Natural killer cell (primary cell): ENCODE measurements at regions not wholly inside any gene's neighbourhood (a gene's known extent, or its start where the extent isn't known, plus 50 kb on each side); places are given as distances from the start of the nearest gene placed in this dataset.

Source experiments
- ATAC-seq, 3 donors: fragments of 150-1000 bp in 2 of 3; fragments of 200-7000 bp in 1 of 3; cut with Tn5 transposase; 1 replicate in 1 of 3; 2 replicates in 2 of 3; pipeline ENCODE4 v1.10.0; 2021; ENCODE audit warnings: mild to moderate bottlenecking in 2 of 3, moderate library complexity in 2 of 3
- DNase-seq, 2 donors: peaks; one replicate each; pipeline versions ENCODE4 v3.0.0 to v3.0.0-alpha.2; 2013 to 2021; ENCODE audit warnings: mixed read lengths in 1 of 2
- H3K27ac ChIP-seq: one replicate; pipeline ENCODE4 v1.5.1; 2013; ENCODE audit warnings: mild to moderate bottlenecking, low read length
- H3K27me3 ChIP-seq: one replicate; pipeline ENCODE4 v1.6.1; 2013; ENCODE audit warnings: low read length; ENCODE audit not compliant: control insufficient read depth, insufficient read depth
- H3K36me3 ChIP-seq: one replicate; pipeline ENCODE4 v1.6.1; 2013; ENCODE audit warnings: low read length; ENCODE audit not compliant: control insufficient read depth, insufficient read depth
- H3K4me1 ChIP-seq: one replicate; pipeline ENCODE4 v1.6.1; 2013; ENCODE audit warnings: low read length; ENCODE audit not compliant: control insufficient read depth, insufficient read depth
- H3K4me3 ChIP-seq: one replicate; pipeline ENCODE4 v1.5.1; 2013; ENCODE audit warnings: low read length
- H3K9me3 ChIP-seq: one replicate; pipeline ENCODE4 v1.6.1; 2013; ENCODE audit warnings: low read length; ENCODE audit not compliant: control insufficient read depth, insufficient read depth
- H3K27ac Mint-ChIP-seq, 2 donors: one replicate each; pipeline ENCODE4 v1.8.0; 2022; ENCODE audit warnings: mild to moderate bottlenecking in 2 of 2, mixed read lengths in 2 of 2, moderate library complexity in 1 of 2
- H3K27me3 Mint-ChIP-seq, 2 donors: one replicate each; pipeline ENCODE4 v1.8.0; 2022; ENCODE audit warnings: low read depth in 2 of 2, mixed read lengths in 2 of 2
- H3K36me3 Mint-ChIP-seq: one replicate; pipeline ENCODE4 v1.8.0; 2022; ENCODE audit warnings: mixed read lengths
- H3K4me1 Mint-ChIP-seq, 2 donors: one replicate each; pipeline ENCODE4 v1.8.0; 2022; ENCODE audit warnings: mixed read lengths in 2 of 2
- H3K4me3 Mint-ChIP-seq: one replicate; pipeline ENCODE4 v1.8.0; 2022; ENCODE audit warnings: mild to moderate bottlenecking, moderate library complexity, mixed read lengths
- H3K9me3 Mint-ChIP-seq, 2 donors: one replicate each; pipeline ENCODE4 v1.8.0; 2022; ENCODE audit warnings: mixed read lengths in 2 of 2
- WGBS: methylation state at CpG from one replicate; pipeline ENCODE4 v1.1.7; 2013; ENCODE audit warnings: missing lambda C conversion rate; ENCODE audit not compliant: insufficient coverage; 5-methylcytosine and 5-hydroxymethylcytosine counted together
- intact Hi-C: fragments of 100-400 bp; cut with micrococcal nuclease; formaldehyde crosslinking; loops from one replicate; pipeline ENCODE4 v1.14.2; 2022
- TF ChIP-seq, protein P1 (sequence below): fragments of 200-600 bp; IDR thresholded peaks from one replicate; pipeline ENCODE4 v1.8.0; 2022; ENCODE audit warnings: antibody characterized with exemption

DNA sequence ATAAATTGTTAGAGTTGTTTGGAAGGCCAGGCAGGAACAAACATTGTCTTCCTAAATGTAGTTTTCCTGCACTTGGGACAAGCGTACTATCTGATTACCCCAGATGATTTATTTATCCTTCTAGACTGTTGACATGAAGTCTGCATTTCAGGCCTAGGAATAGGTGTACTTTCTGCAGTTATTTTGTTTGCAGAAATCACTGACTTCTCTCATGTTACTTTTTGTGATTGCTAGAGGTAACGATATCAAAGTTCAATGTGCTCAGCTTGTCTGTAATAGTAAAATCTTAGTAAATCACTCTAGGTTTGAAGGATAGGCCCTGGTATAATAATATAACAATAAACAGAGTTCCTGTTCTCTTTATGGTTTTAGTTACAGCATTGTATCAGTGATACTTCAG lies 75.4 kb upstream of the HDAC9 start:
- H3K27me3 Mint-ChIP-seq = no peaks in the 10 kb centered on the region
- no peaks in the 10 kb centered on the region for H3K36me3 ChIP-seq
- TF ChIP-seq, protein P1, sequence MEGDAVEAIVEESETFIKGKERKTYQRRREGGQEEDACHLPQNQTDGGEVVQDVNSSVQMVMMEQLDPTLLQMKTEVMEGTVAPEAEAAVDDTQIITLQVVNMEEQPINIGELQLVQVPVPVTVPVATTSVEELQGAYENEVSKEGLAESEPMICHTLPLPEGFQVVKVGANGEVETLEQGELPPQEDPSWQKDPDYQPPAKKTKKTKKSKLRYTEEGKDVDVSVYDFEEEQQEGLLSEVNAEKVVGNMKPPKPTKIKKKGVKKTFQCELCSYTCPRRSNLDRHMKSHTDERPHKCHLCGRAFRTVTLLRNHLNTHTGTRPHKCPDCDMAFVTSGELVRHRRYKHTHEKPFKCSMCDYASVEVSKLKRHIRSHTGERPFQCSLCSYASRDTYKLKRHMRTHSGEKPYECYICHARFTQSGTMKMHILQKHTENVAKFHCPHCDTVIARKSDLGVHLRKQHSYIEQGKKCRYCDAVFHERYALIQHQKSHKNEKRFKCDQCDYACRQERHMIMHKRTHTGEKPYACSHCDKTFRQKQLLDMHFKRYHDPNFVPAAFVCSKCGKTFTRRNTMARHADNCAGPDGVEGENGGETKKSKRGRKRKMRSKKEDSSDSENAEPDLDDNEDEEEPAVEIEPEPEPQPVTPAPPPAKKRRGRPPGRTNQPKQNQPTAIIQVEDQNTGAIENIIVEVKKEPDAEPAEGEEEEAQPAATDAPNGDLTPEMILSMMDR = no peak
- DNase-seq (no peak), ATAC-seq (no peak)
- H3K4me3 ChIP-seq = no peak overlapping the region
- H3K4me1 ChIP-seq = no peaks in the 10 kb centered on the region
- no peaks in the 10 kb centered on the region for H3K9me3 ChIP-seq
- 100% methylated on average over 1 of the region's 2 CpGs for WGBS
- no peak overlapping the region for H3K4me3 Mint-ChIP-seq
- no peaks in the 10 kb centered on the region for H3K27me3 ChIP-seq
- no peak overlapping the region for H3K27ac Mint-ChIP-seq
- H3K27ac ChIP-seq = no peak overlapping the region
- H3K36me3 Mint-ChIP-seq = no peaks in the 10 kb centered on the region
- intact Hi-C loops = no loop called here
- no peaks in the 10 kb centered on the region for H3K9me3 Mint-ChIP-seq
- H3K4me1 Mint-ChIP-seq = peaks cover 0 to 24% of the 10 kb centered on the region in 2 donors

- Mint-ChIP-seq H3K4me1 (peaks cover 0 to 24% of the 10 kb centered on the region in 2 donors), H3K27ac (no peak overlapping the region), H3K4me3 (no peak overlapping the region), H3K27me3 (no peaks in the 10 kb centered on the region), H3K9me3 (no peaks in the 10 kb centered on the region), H3K36me3 (no peaks in the 10 kb centered on the region)
- no peak overlapping the region for H3K4me3 ChIP-seq
- no peak overlapping the region for H3K27ac ChIP-seq
- H3K36me3 ChIP-seq = no peaks in the 10 kb centered on the region
- TF ChIP-seq, protein P1 = no peak
- no peaks in the 10 kb centered on the region for H3K9me3 ChIP-seq
- H3K27me3 ChIP-seq = no peaks in the 10 kb centered on the region
- intact Hi-C loops = no loop called here
- WGBS = 100% methylated on average over 1 of the region's 1 CpG
- H3K4me1 ChIP-seq = no peaks in the 10 kb centered on the region
- DNase-seq = no peak
- ATAC-seq = no peak
Observed at GRCh38 chr7:18420748-18421147, 74.8 kb upstream of the HDAC9 start.

DNA sequence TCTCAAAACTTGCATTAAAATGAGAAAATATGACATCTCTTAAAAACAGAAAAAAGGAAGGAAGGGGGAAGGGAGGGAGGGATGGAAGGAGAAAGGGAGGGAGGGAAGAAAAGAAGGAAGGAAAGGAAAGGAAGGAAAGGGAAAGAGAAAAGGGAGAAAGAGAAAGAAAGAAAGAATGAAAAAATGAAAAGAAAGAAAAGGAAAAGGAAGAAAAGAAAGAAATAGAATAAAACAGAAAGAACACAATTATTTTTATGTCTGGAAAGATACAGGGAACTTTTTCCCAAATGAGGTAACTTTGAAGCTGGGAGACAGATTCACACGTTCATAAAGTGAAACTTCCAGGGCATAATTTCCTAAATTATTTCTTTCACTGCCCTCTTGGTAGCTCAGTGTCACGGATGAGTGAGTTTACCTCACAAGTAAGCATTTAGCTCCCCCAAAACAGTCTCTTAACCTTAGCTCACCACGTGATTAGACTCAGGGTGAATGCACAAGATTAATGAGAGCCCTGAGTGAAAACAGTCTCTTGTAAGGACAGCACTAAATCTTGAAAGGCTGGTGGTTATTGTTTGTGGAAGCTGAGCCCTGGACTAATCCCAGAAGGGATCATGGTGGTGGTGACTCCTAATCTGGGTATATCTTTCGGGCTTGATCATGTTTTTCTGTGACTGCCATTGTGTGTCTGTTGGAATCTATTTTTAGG lies 74.1 kb upstream of the HDAC9 start:
- no peaks in the 10 kb centered on the region for H3K9me3 ChIP-seq
- no peak for ATAC-seq
- H3K27me3 ChIP-seq = no peaks in the 10 kb centered on the region
- no peaks in the 10 kb centered on the region for H3K4me1 ChIP-seq
- H3K36me3 Mint-ChIP-seq = no peaks in the 10 kb centered on the region
- no peaks in the 10 kb centered on the region for H3K9me3 Mint-ChIP-seq
- DNase-seq = no peak
- H3K4me3 ChIP-seq = no peak overlapping the region
- WGBS = 60% methylated on average over 4 of the region's 4 CpGs
- no peak overlapping the region for H3K27ac Mint-ChIP-seq
- no peaks in the 10 kb centered on the region for H3K27me3 Mint-ChIP-seq
- H3K4me1 Mint-ChIP-seq = peaks cover 0 to 24% of the 10 kb centered on the region in 2 donors
- no peaks in the 10 kb centered on the region for H3K36me3 ChIP-seq
- no peak overlapping the region for H3K27ac ChIP-seq
- H3K4me3 Mint-ChIP-seq = no peak overlapping the region
- TF ChIP-seq, protein P1 = no peak
- intact Hi-C loops = no loop called here

GRCh38 chr7:18425227-18425626 lies 70.3 kb upstream of the HDAC9 start:
- H3K27me3 Mint-ChIP-seq = no peaks in the 10 kb centered on the region
- DNase-seq (no peak), ATAC-seq (no peak)
- H3K4me1 Mint-ChIP-seq = peaks cover 0 to 13% of the 10 kb centered on the region in 2 donors
- no peaks in the 10 kb centered on the region for H3K36me3 ChIP-seq
- WGBS = 95% methylated on average over 2 of the region's 4 CpGs
- TF ChIP-seq, protein P1 = no peak
- H3K27me3 ChIP-seq = no peaks in the 10 kb centered on the region
- no peaks in the 10 kb centered on the region for H3K9me3 ChIP-seq
- H3K27ac ChIP-seq = no peak overlapping the region
- H3K4me3 ChIP-seq = no peak overlapping the region
- intact Hi-C loops = no loop called here
- H3K9me3 Mint-ChIP-seq = peaks cover 0 to 2% of the 10 kb centered on the region in 2 donors
- H3K4me1 ChIP-seq = no peaks in the 10 kb centered on the region
- H3K4me3 Mint-ChIP-seq = no peak overlapping the region
- no peaks in the 10 kb centered on the region for H3K36me3 Mint-ChIP-seq
- H3K27ac Mint-ChIP-seq = no peak overlapping the region
